ENCODE measurements at regions not wholly inside any gene's neighbourhood (a gene's known extent, or its start where the extent isn't known, plus 50 kb on each side); places are given as distances from the start of the nearest gene placed in this dataset.

- no peak overlapping the region for H3K27ac Mint-ChIP-seq
- H3K9me3 Mint-ChIP-seq, result no peaks in the 10 kb centered on the region
- Histone ChIP-seq H3K27me3 (ENCODE audit: control insufficient read depth, insufficient read depth, low read length, poor library complexity, severe bottlenecking) (no peaks in the 10 kb centered on the region), H3K9me3 (ENCODE audit: control insufficient read depth, low read length) (no peaks in the 10 kb centered on the region), H3K4me3 (ENCODE audit: low read length) (no peak overlapping the region), H3K9ac (ENCODE audit: extremely low read depth, low read length, poor library complexity, severe bottlenecking) (no peak overlapping the region), H3K27ac (ENCODE audit: low read depth, low read length) (no peak overlapping the region), H3K36me3 (ENCODE audit: control insufficient read depth, insufficient read depth, low read length) (no peaks in the 10 kb centered on the region), H3K4me1 (ENCODE audit: control insufficient read depth, insufficient read depth, low read length) (no peaks in the 10 kb centered on the region)
- no peak overlapping the region for H3K4me3 Mint-ChIP-seq
- TF ChIP-seq CTCF (conservative IDR thresholded peaks at IDR 0.05), result no peak
- H3K27me3 Mint-ChIP-seq (ENCODE audit: insufficient read depth), result no peaks in the 10 kb centered on the region
- no peaks in the 10 kb centered on the region for H3K36me3 Mint-ChIP-seq (ENCODE audit: low read depth)
- H3K4me1 Mint-ChIP-seq, result peaks cover 3% of the 10 kb centered on the region
- 81 to 91% methylated on average over 2 to 3 of the region's 3 CpGs for WGBS, 2 experiments (ENCODE audit: insufficient coverage in 1 of 2, insufficient read length in 1 of 2)
- no peak for DNase-seq
Observed at GRCh38 chr18:38116716-38117115, 551.1 kb upstream of the CELF4 start.

GRCh38 chr18:38115201-38115600 is 549.6 kb upstream of the CELF4 start:
- peaks cover 3% of the 10 kb centered on the region for H3K4me1 Mint-ChIP-seq

GRCh38 chr18:38087538-38087937 is 521.9 kb upstream of the CELF4 start:
- Mint-ChIP-seq H3K27me3 (ENCODE audit: insufficient read depth) (no peaks in the 10 kb centered on the region), H3K9me3 (no peaks in the 10 kb centered on the region), H3K27ac (no peak overlapping the region), H3K4me1 (peaks cover 8% of the 10 kb centered on the region), H3K36me3 (ENCODE audit: low read depth) (no peaks in the 10 kb centered on the region), H3K4me3 (no peak overlapping the region)
- Histone ChIP-seq H3K9ac (ENCODE audit: extremely low read depth, low read length, poor library complexity, severe bottlenecking) (no peak overlapping the region), H3K36me3 (ENCODE audit: control insufficient read depth, insufficient read depth, low read length) (no peaks in the 10 kb centered on the region), H3K9me3 (ENCODE audit: control insufficient read depth, low read length) (no peaks in the 10 kb centered on the region), H3K4me3 (ENCODE audit: low read length) (no peak overlapping the region), H3K4me1 (ENCODE audit: control insufficient read depth, insufficient read depth, low read length) (peaks cover 10% of the 10 kb centered on the region), H3K27me3 (ENCODE audit: control insufficient read depth, insufficient read depth, low read length, poor library complexity, severe bottlenecking) (no peaks in the 10 kb centered on the region), H3K27ac (ENCODE audit: low read depth, low read length) (no peak overlapping the region)
- TF ChIP-seq CTCF (conservative IDR thresholded peaks at IDR 0.05), result no peak
- DNase-seq, result no peak
- WGBS, 2 experiments (ENCODE audit: insufficient coverage in 1 of 2, insufficient read length in 1 of 2), result 100% methylated on average over 1 of the region's 1 CpG; no CpG with 5 or more reads in 1 of the 2 experiments

More at GRCh38 chr18:38115201-38115600, 549.6 kb upstream of the CELF4 start:
- Histone ChIP-seq H3K9me3 (ENCODE audit: control insufficient read depth, low read length) (no peaks in the 10 kb centered on the region), H3K36me3 (ENCODE audit: control insufficient read depth, insufficient read depth, low read length) (no peaks in the 10 kb centered on the region), H3K4me3 (ENCODE audit: low read length) (no peak overlapping the region), H3K27ac (ENCODE audit: low read depth, low read length) (no peak overlapping the region), H3K9ac (ENCODE audit: extremely low read depth, low read length, poor library complexity, severe bottlenecking) (no peak overlapping the region), H3K27me3 (ENCODE audit: control insufficient read depth, insufficient read depth, low read length, poor library complexity, severe bottlenecking) (no peaks in the 10 kb centered on the region), H3K4me1 (ENCODE audit: control insufficient read depth, insufficient read depth, low read length) (no peaks in the 10 kb centered on the region)
- H3K4me3 Mint-ChIP-seq, result no peak overlapping the region
- H3K36me3 Mint-ChIP-seq (ENCODE audit: low read depth), result no peaks in the 10 kb centered on the region
- no peak for TF ChIP-seq CTCF (conservative IDR thresholded peaks at IDR 0.05)
- no peak for DNase-seq
- H3K9me3 Mint-ChIP-seq, result no peaks in the 10 kb centered on the region
- H3K27ac Mint-ChIP-seq, result no peak overlapping the region
- WGBS, 2 experiments (ENCODE audit: insufficient coverage in 1 of 2, insufficient read length in 1 of 2), result 100% methylated on average over 1 of the region's 1 CpG; no CpG with 5 or more reads in 1 of the 2 experiments
- H3K27me3 Mint-ChIP-seq (ENCODE audit: insufficient read depth), result no peaks in the 10 kb centered on the region

Data from endodermal cell (in vitro differentiated cells).